Brain microvascular endothelial cell (primary cell): ENCODE measurements at regions not wholly inside any gene's neighbourhood (a gene's known extent, or its start where the extent isn't known, plus 50 kb on each side); places are given as distances from the start of the nearest gene placed in this dataset.

Experiments
- DNase-seq: peaks from one replicate; pipeline ENCODE4 v3.0.0-alpha.2; 2020
- H3K27ac ChIP-seq: fragments of 250-450 bp; sonication (Bioruptor Pico); 2 replicates; pipeline ENCODE4 v1.5.1; 2020; ENCODE audit warnings: mild to moderate bottlenecking, moderate library complexity
- H3K27me3 ChIP-seq: fragments of 250-450 bp; sonication (Bioruptor Pico); replicated peaks from 2 replicates; pipeline ENCODE4 v1.5.1; 2020; ENCODE audit warnings: mild to moderate bottlenecking
- H3K36me3 ChIP-seq: fragments of 250-450 bp; sonication (Bioruptor Pico); replicated peaks from 2 replicates; pipeline ENCODE4 v1.5.1; 2020; ENCODE audit warnings: mild to moderate bottlenecking
- H3K4me3 ChIP-seq: 2 replicates; pipeline ENCODE4 v1.5.1; 2011; ENCODE audit warnings: low read depth, mild to moderate bottlenecking, control low read depth, low read length, moderate library complexity
- in situ Hi-C: cut with HindIII; loops from 2 replicates; pipeline ENCODE4 v1.10.0; 2017; ENCODE audit warnings: low sequenced_read_pairs, low pct_ligation_motif_present
- TF ChIP-seq, protein P1 (sequence below): IDR thresholded peaks from 2 replicates; pipeline ENCODE4 v1.5.1; 2011; ENCODE audit warnings: low read depth, mild to moderate bottlenecking, moderate library complexity, low read length, control low read depth, inconsistent platforms; ENCODE audit errors: missing control alignments

- TF ChIP-seq, protein P1, sequence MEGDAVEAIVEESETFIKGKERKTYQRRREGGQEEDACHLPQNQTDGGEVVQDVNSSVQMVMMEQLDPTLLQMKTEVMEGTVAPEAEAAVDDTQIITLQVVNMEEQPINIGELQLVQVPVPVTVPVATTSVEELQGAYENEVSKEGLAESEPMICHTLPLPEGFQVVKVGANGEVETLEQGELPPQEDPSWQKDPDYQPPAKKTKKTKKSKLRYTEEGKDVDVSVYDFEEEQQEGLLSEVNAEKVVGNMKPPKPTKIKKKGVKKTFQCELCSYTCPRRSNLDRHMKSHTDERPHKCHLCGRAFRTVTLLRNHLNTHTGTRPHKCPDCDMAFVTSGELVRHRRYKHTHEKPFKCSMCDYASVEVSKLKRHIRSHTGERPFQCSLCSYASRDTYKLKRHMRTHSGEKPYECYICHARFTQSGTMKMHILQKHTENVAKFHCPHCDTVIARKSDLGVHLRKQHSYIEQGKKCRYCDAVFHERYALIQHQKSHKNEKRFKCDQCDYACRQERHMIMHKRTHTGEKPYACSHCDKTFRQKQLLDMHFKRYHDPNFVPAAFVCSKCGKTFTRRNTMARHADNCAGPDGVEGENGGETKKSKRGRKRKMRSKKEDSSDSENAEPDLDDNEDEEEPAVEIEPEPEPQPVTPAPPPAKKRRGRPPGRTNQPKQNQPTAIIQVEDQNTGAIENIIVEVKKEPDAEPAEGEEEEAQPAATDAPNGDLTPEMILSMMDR: no peak
- H3K4me3 ChIP-seq: no peak overlapping the region
- in situ Hi-C loops: no loop called here
- H3K27me3 ChIP-seq: no peaks in the 10 kb centered on the region
- no peak overlapping the region for H3K27ac ChIP-seq
- no peak for DNase-seq
- no peaks in the 10 kb centered on the region for H3K36me3 ChIP-seq
Measured at GRCh38 chr20:22001886-22002285, 296.4 kb downstream of the PAX1 start.

DNA sequence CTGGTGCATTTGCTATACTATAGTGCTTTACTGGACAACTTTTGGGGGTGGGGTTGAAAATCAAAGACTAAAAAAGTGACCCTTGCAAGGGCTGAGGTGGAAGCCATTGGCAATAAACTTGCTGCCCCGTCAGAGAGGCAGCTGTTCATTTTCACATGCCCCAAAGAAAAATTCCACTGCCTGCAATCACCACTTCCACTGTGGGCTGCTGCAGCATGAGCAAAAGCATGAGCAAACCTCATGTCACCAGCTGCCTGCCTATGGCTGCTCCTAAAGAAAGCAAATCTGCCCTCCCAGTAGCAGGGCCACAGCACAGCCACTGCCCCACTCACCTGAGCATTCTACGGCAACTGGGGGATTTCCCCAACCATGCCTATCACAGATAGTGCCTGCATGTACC, 290.0 kb downstream of the PAX1 start:
- in situ Hi-C loops: no loop called here
- Histone ChIP-seq H3K27ac (no peak overlapping the region), H3K27me3 (no peaks in the 10 kb centered on the region), H3K36me3 (no peaks in the 10 kb centered on the region), H3K4me3 (no peak overlapping the region)
- no peak for DNase-seq
- TF ChIP-seq, protein P1: no peak

- DNase-seq: no peak
- H3K36me3 ChIP-seq: no peaks in the 10 kb centered on the region
- no peak overlapping the region for H3K4me3 ChIP-seq
- in situ Hi-C loops: no loop called here
- no peaks in the 10 kb centered on the region for H3K27me3 ChIP-seq
- no peak overlapping the region for H3K27ac ChIP-seq
- TF ChIP-seq, protein P1: no peak
Measured at GRCh38 chr20:21994203-21994602, 288.7 kb downstream of the PAX1 start.

DNA sequence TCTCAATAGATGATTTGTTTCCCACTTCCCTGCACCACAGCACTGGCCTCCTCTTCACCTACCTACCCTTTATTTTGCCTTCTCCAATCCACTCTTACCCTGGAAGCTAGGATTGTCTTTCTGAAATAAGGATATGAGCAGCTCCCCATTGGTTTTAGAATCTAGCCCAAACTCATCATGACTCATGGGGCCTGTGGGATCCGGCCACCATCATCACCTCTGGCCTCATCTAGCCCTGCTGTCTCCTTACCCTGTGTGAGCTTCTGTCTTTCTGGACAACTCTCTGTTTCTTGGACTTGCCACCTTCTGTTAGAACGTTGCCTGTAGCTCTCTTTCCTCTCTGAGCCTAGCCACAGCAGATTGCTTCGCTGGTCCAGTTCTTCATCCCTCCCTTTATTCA, 277.1 kb downstream of the PAX1 start:
- H3K36me3 ChIP-seq: no peaks in the 10 kb centered on the region
- peak; percentile 20 for DNase-seq
- H3K27me3 ChIP-seq: no peaks in the 10 kb centered on the region
- peak overlapping the region; percentile 87 for H3K27ac ChIP-seq
- no peak overlapping the region for H3K4me3 ChIP-seq
- in situ Hi-C loops: no loop called here
- TF ChIP-seq, protein P1: no peak

DNA sequence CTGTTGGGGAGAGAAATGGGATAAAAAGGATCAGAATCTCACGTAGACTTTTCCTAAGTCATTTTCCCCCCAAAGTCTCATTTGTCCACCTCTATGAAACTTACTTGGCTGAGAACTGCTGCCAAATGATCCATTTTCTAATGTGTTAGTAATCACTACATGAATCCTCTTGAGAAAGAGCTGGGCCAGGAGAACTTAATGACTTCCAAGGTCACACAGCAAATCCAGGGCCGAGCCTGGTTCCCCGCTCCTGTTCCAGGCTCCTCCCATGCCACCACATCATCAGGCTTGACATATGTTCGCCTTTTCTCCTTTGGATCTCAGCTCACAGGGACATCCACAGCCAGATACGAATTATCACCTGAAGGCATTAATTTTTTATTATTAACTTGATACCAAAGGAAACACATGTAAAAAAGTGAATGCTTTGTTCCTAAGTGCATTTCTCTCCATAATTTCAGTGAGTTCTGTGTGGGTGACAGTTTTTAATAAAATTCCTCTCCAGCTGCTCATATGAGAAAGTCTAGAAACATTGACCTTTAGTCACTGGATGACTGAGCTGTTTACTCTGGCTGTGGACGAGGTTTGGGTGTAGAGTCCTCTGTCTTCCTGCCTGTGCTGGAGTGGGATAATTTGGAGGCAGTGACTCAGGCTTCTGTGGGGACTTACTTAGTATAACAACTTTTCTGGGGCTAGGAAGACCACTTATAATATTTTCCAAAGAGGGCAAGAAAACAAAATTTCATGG, 276.3 kb downstream of the PAX1 start:
- Histone ChIP-seq H3K4me3 (no peak overlapping the region), H3K36me3 (no peaks in the 10 kb centered on the region), H3K27me3 (no peaks in the 10 kb centered on the region), H3K27ac (peak overlapping the region; percentile 87)
- in situ Hi-C loops: no loop called here
- peak; percentile 70 for DNase-seq
- TF ChIP-seq, protein P1: no peak

DNA sequence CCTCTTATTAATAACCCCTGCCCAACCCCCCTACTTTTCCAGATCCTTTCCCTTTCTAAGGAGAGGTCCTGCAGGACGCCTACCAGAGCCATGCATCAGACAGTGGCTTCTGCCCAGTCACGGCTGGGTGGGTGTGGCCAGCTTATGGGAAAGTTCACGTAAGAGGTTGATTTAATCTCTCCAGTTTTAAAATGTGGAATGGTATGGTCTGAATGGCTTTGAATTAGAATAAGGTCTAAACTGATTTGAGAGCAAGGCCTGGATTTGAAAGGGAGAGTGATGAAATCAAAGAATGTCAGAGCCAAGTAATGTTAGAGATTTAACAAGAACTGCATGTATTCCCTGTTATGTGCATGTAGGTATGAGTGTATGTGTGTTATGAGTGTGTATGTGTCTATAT, 275.7 kb downstream of the PAX1 start:
- H3K27ac ChIP-seq: peak overlapping the region; percentile 87
- H3K36me3 ChIP-seq: no peaks in the 10 kb centered on the region
- DNase-seq: peak; percentile 47
- no peaks in the 10 kb centered on the region for H3K27me3 ChIP-seq
- TF ChIP-seq, protein P1: no peak
- in situ Hi-C loops: no loop called here
- H3K4me3 ChIP-seq: no peak overlapping the region
